ENCODE measurements at regions not wholly inside any gene's neighbourhood (a gene's known extent, or its start where the extent isn't known, plus 50 kb on each side); places are given as distances from the start of the nearest gene placed in this dataset.
"Not testable (repeated sequence)": the region's sequence is repeated elsewhere in the genome, so short reads cannot be mapped to it uniquely, and the experiment has no call there.

GRCh38 chr11:37230865-37231264 is 632.8 kb upstream of the RAG2 start:
- no peak for FAIRE-seq

- no peak for FAIRE-seq
Observed at GRCh38 chr11:37223962-37224361, 625.9 kb upstream of the RAG2 start.

GRCh38 chr11:37203006-37203405 is 605.0 kb upstream of the RAG2 start:
- FAIRE-seq, result no peak

- FAIRE-seq, result no peak
Observed at GRCh38 chr11:37199082-37199481, 601.0 kb upstream of the RAG2 start.

- FAIRE-seq, result no peak
Observed at GRCh38 chr11:37184326-37184725, 586.3 kb upstream of the RAG2 start.

- FAIRE-seq, result no peak
Observed at GRCh38 chr11:37182031-37182430, 584.0 kb upstream of the RAG2 start.

GRCh38 chr11:37177721-37178120 is 579.7 kb upstream of the RAG2 start:
- FAIRE-seq, result no peak

- FAIRE-seq, result no peak
Observed at GRCh38 chr11:37171451-37171850, 573.4 kb upstream of the RAG2 start.

- FAIRE-seq, result no peak
Observed at GRCh38 chr11:37170311-37170710, 572.3 kb upstream of the RAG2 start.

- not testable (repeated sequence) for FAIRE-seq
Observed at GRCh38 chr11:37145434-37145833, 547.4 kb upstream of the RAG2 start.

GRCh38 chr11:37142591-37142990 is 544.6 kb upstream of the RAG2 start:
- no peak for FAIRE-seq

GRCh38 chr11:37141707-37142106 is 543.7 kb upstream of the RAG2 start:
- no peak for FAIRE-seq

- FAIRE-seq, result not testable (repeated sequence)
Observed at GRCh38 chr11:37135606-37136005, 537.6 kb upstream of the RAG2 start.

- FAIRE-seq, result no peak
Observed at GRCh38 chr11:37134637-37135036, 536.6 kb upstream of the RAG2 start.

- FAIRE-seq, result no peak
Observed at GRCh38 chr11:37124384-37124783, 526.3 kb upstream of the RAG2 start.

GRCh38 chr11:37115963-37116362 is 517.9 kb upstream of the RAG2 start:
- no peak for FAIRE-seq

GRCh38 chr11:37110385-37110784 is 512.3 kb upstream of the RAG2 start:
- FAIRE-seq, result no peak

- no peak for FAIRE-seq
Observed at GRCh38 chr11:37109286-37109585, 511.2 kb upstream of the RAG2 start.

GRCh38 chr11:37108436-37109285 is 510.6 kb upstream of the RAG2 start:
- FAIRE-seq, result no peak

GRCh38 chr11:37107831-37108230 is 509.8 kb upstream of the RAG2 start:
- FAIRE-seq, result no peak

- peak; percentile 33 for FAIRE-seq
Observed at GRCh38 chr11:37107415-37107814, 509.4 kb upstream of the RAG2 start.

- no peak for FAIRE-seq
Observed at GRCh38 chr11:37105427-37105826, 507.4 kb upstream of the RAG2 start.

- no peak for FAIRE-seq
Observed at GRCh38 chr11:37104380-37104779, 506.3 kb upstream of the RAG2 start.

- no peak for FAIRE-seq
Observed at GRCh38 chr11:37100008-37100407, 502.0 kb upstream of the RAG2 start.

GRCh38 chr11:37092487-37092886 is 494.5 kb upstream of the RAG2 start:
- no peak for FAIRE-seq
